ENCODE measurements at regions not wholly inside any gene's neighbourhood (a gene's known extent, or its start where the extent isn't known, plus 50 kb on each side); places are given as distances from the start of the nearest gene placed in this dataset.

- ChIA-PET RAD21 (ENCODE audit: low non-redundant PET in 1 of 2, low total read pairs in 2 of 2, uncharacterized antibody in 2 of 2, unreplicated experiment in 2 of 2) (no interaction called here), CTCF (no interaction called here), POLR2A (no interaction called here)
- no TSS peak for BruUV-seq (replicated peaks)
- ATAC-seq (no peak), DNase-seq (ENCODE audit: low read depth, low spot score) (no peak)
- Histone ChIP-seq H3K27me3 (ENCODE audit: insufficient read depth, low read length) (no peaks in the 10 kb centered on the region), H2AFZ (ENCODE audit: low read depth, low read length, poor library complexity, severe bottlenecking) (no peak overlapping the region), H3K36me3 (ENCODE audit: control insufficient read depth in 1 of 2, insufficient read depth in 2 of 2, low read length in 2 of 2) (no peaks in the 10 kb centered on the region), H3K79me2 (ENCODE audit: insufficient read depth, low read length) (no peaks in the 10 kb centered on the region), H4K20me1 (ENCODE audit: insufficient read depth) (no peaks in the 10 kb centered on the region), H3K4me2 (ENCODE audit: low read length) (no peak overlapping the region), H3K9me2 (ENCODE audit: insufficient read depth) (no peaks in the 10 kb centered on the region), H3K9ac (ENCODE audit: low read length) (no peak overlapping the region), H3K4me1 (ENCODE audit: control insufficient read depth in 1 of 2, insufficient read depth in 2 of 2, low read length in 2 of 2) (no peaks in the 10 kb centered on the region), H3K9me3 (ENCODE audit: control insufficient read depth in 1 of 2, insufficient read depth in 1 of 2, low read depth in 1 of 2, low read length in 2 of 2) (no peaks in the 10 kb centered on the region), H3K4me3 (replicated peaks in 1 of 2; ENCODE audit: low read depth in 1 of 2, low read length in 2 of 2) (no peak overlapping the region), H3K27ac (ENCODE audit: low read depth, low read length) (no peak overlapping the region)
- TF ChIP-seq TCF7L2 (IDR thresholded peaks at IDR 0.05; ENCODE audit: borderline replicate concordance, extremely low read depth, insufficient read depth, insufficient read length) (no peak), POLR2AphosphoS5 (IDR thresholded peaks at IDR 0.05; ENCODE audit: low read depth, low read length) (no peak), ATF3 (IDR thresholded peaks at IDR 0.05) (no peak)
- intact Hi-C loops (cut with micrococcal nuclease), result no loop called here
Observed at GRCh38 chr4:135594521-135594920, 1392.9 kb upstream of the PABPC4L start.

GRCh38 chr4:135575041-135575440 lies 1373.5 kb upstream of the PABPC4L start:
- Histone ChIP-seq H3K36me3 (ENCODE audit: control insufficient read depth in 1 of 2, insufficient read depth in 2 of 2, low read length in 2 of 2) (no peaks in the 10 kb centered on the region), H4K20me1 (ENCODE audit: insufficient read depth) (no peaks in the 10 kb centered on the region), H3K27me3 (ENCODE audit: insufficient read depth, low read length) (no peaks in the 10 kb centered on the region), H3K79me2 (ENCODE audit: insufficient read depth, low read length) (no peaks in the 10 kb centered on the region), H3K9ac (ENCODE audit: low read length) (no peak overlapping the region), H3K9me3 (ENCODE audit: control insufficient read depth in 1 of 2, insufficient read depth in 1 of 2, low read depth in 1 of 2, low read length in 2 of 2) (no peaks in the 10 kb centered on the region), H3K27ac (ENCODE audit: low read depth, low read length) (no peak overlapping the region), H3K9me2 (ENCODE audit: insufficient read depth) (no peaks in the 10 kb centered on the region), H3K4me2 (ENCODE audit: low read length) (no peak overlapping the region), H3K4me3 (replicated peaks in 1 of 2; ENCODE audit: low read depth in 1 of 2, low read length in 2 of 2) (no peak overlapping the region), H2AFZ (ENCODE audit: low read depth, low read length, poor library complexity, severe bottlenecking) (peak overlapping the region; percentile 33), H3K4me1 (ENCODE audit: control insufficient read depth in 1 of 2, insufficient read depth in 2 of 2, low read length in 2 of 2) (no peaks in the 10 kb centered on the region)
- DNase-seq (ENCODE audit: low read depth, low spot score), result no peak
- ChIA-PET CTCF (no interaction called here), RAD21 (ENCODE audit: low non-redundant PET in 1 of 2, low total read pairs in 2 of 2, uncharacterized antibody in 2 of 2, unreplicated experiment in 2 of 2) (no interaction called here), POLR2A (no interaction called here)
- intact Hi-C loops (cut with micrococcal nuclease), result no loop called here
- no peak for ATAC-seq
- TF ChIP-seq ZFX (IDR thresholded peaks at IDR 0.05) (no peak), SIN3A (IDR thresholded peaks at IDR 0.05; ENCODE audit: low read depth) (no peak), CTCF (IDR thresholded peaks at IDR 0.05 in 2 of 3, conservative IDR thresholded peaks at IDR 0.05 in 1 of 3; ENCODE audit: borderline replicate concordance in 1 of 3, insufficient read depth in 1 of 3, low read depth in 2 of 3, low read length in 2 of 3) (no peak)
- BruUV-seq (replicated peaks), result no TSS peak

Measured in HCT116 (cell line).